BE2C (cell line): ENCODE measurements at regions not wholly inside any gene's neighbourhood (a gene's known extent, or its start where the extent isn't known, plus 50 kb on each side); places are given as distances from the start of the nearest gene placed in this dataset.
"Not testable (repeated sequence)": the region's sequence is repeated elsewhere in the genome, so short reads cannot be mapped to it uniquely, and the experiment has no call there.

ENCODE experiments used
- DNase-seq: peaks from one replicate; pipeline ENCODE4 v3.0.0-alpha.2; 2020
- H3K27me3 ChIP-seq: fragments of 250-450 bp; sonication (Bioruptor Pico); 2 replicates; pipeline ENCODE4 v1.5.1; 2020; ENCODE audit warnings: mild to moderate bottlenecking
- H3K36me3 ChIP-seq: fragments of 250-450 bp; sonication (Bioruptor Pico); 2 replicates; pipeline ENCODE4 v1.5.1; 2020; ENCODE audit warnings: mild to moderate bottlenecking
- H3K4me1 ChIP-seq: fragments of 250-450 bp; sonication (Bioruptor Pico); 2 replicates; pipeline ENCODE4 v1.5.1; 2020
- H3K4me3 ChIP-seq: 2 replicates; pipeline ENCODE4 v1.5.1; 2011; ENCODE audit warnings: low read depth, low read length
- H3K9me3 ChIP-seq: fragments of 250-450 bp; sonication (Bioruptor Pico); 2 replicates; pipeline ENCODE4 v1.5.1; 2020
- CTCF ChIP-seq: IDR thresholded peaks from 2 replicates; pipeline ENCODE4 v1.5.1; 2012; ENCODE audit warnings: mild to moderate bottlenecking, low read depth, low read length

- H3K36me3 ChIP-seq, result no peaks in the 10 kb centered on the region
- no peak overlapping the region for H3K4me3 ChIP-seq
- peaks cover 6% of the 10 kb centered on the region for H3K27me3 ChIP-seq
- H3K9me3 ChIP-seq, result no peaks in the 10 kb centered on the region
- no peak for TF ChIP-seq CTCF
- H3K4me1 ChIP-seq, result no peaks in the 10 kb centered on the region
- DNase-seq, result no peak
Measured at GRCh38 chr20:4437131-4437530, 188.0 kb upstream of the ADRA1D start.

DNA sequence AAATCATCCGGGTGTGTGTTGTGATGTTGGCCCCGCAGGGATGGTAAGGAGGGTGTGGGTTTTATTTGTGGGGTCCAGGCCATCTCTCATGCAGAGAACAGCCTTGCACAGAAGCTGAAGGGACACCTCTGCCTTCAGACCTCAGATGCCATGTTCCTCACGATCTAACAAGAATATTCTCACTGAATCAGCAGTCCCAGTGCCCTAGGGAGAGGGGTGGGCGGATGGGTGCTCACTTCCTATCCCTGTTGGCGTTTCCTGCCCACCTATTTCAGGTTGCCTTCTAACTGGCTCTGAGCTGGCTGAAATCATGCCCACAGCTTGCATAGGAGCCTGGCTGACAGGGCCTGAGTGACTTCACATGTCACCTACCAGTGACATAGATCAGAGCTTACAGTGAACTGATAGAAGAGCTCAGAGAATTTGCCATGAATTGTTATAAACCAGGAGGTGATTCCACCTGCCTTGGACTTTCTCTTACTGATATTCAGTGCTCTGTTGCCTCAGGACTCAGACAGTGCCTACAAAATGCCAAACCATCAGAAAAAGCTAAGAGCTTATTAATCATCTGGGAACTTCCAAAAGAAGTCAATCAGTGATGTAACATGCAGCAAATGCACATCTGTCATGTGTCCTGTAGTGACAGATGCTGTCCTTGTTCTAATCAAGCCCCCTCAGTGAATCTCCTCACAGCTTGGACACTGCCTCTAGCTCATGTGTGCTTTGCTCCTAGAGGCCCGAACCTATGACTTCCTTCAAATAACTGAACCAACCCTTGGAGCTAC is 186.8 kb upstream of the ADRA1D start:
- H3K36me3 ChIP-seq, result no peaks in the 10 kb centered on the region
- TF ChIP-seq CTCF, result no peak
- H3K4me3 ChIP-seq, result no peak overlapping the region
- DNase-seq, result no peak
- no peaks in the 10 kb centered on the region for H3K9me3 ChIP-seq
- peaks cover 6% of the 10 kb centered on the region; the same call in 1 of the 2 replicates for H3K27me3 ChIP-seq
- H3K4me1 ChIP-seq, result no peaks in the 10 kb centered on the region

DNA sequence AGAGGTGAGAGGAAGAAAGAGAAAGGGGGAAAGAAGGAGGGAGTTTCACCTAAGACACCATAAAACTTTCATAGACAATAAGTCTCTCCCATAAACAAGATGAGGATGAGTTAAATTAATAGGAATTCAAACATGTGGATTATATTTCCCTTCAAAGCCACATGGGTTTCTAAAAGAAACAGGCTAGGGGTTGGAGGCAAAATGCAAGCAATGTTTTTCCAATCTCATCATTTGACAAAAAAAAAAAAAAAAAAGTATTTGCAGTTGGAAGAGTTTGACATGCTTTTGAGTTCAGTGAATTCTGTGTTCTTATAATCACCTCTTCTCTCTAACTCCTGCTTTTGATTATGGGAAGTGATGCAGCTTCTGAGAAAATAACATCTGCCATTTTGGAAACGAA is 186.1 kb upstream of the ADRA1D start:
- H3K4me3 ChIP-seq, result no peak overlapping the region
- no peak for DNase-seq
- TF ChIP-seq CTCF, result no peak

GRCh38 chr20:4434681-4435080 is 185.6 kb upstream of the ADRA1D start:
- DNase-seq, result no peak
- H3K36me3 ChIP-seq, result no peaks in the 10 kb centered on the region
- H3K4me1 ChIP-seq, result no peaks in the 10 kb centered on the region
- H3K27me3 ChIP-seq, result peaks cover 6% of the 10 kb centered on the region; the same call in 1 of the 2 replicates
- no peak for TF ChIP-seq CTCF
- no peaks in the 10 kb centered on the region for H3K9me3 ChIP-seq
- no peak overlapping the region for H3K4me3 ChIP-seq

More for the DNA sequence above, 186.1 kb upstream of the ADRA1D start:
- H3K27me3 ChIP-seq, result peaks cover 6% of the 10 kb centered on the region; the same call in 1 of the 2 replicates
- H3K36me3 ChIP-seq, result no peaks in the 10 kb centered on the region
- H3K4me1 ChIP-seq, result no peaks in the 10 kb centered on the region
- no peaks in the 10 kb centered on the region for H3K9me3 ChIP-seq

GRCh38 chr20:4431446-4431845 is 182.4 kb upstream of the ADRA1D start:
- Histone ChIP-seq H3K9me3 (no peaks in the 10 kb centered on the region), H3K4me1 (no peaks in the 10 kb centered on the region), H3K36me3 (no peaks in the 10 kb centered on the region), H3K4me3 (no peak overlapping the region), H3K27me3 (peaks cover 14% of the 10 kb centered on the region; the same call in 1 of the 2 replicates)
- DNase-seq, result no peak
- no peak for TF ChIP-seq CTCF

DNA sequence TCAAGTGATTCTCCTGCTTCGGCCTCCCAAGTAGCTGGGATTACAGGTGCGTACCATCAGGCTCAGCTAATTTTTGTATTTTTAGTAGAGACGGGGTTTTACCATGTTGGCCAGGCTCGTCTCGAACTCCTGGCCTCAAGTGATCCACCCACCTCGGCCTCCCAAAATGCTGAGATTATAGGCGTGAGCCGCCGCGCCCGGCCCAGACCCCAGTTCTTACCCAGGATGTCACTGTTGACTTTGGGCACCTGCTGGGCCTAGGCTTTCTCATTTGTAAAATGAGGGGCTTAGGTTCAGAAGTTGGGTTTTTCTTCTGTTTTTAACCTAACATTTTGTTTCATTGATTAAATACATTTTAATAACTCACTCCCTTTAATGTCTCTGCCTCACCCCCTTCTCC is 181.7 kb upstream of the ADRA1D start:
- DNase-seq, H3K4me3 ChIP-seq, H3K9me3 ChIP-seq, H3K36me3 ChIP-seq, H3K4me1 ChIP-seq: not testable (repeated sequence)
- H3K27me3 ChIP-seq, result peaks cover 16% of the 10 kb centered on the region; the same call in 1 of the 2 replicates
